H4 (cell line): ENCODE measurements at regions not wholly inside any gene's neighbourhood (a gene's known extent, or its start where the extent isn't known, plus 50 kb on each side); places are given as distances from the start of the nearest gene placed in this dataset.
A peak's percentile ranks its signal among the peaks of the same experiment; 100 is the strongest.

Source experiments
- DNase-seq: peaks from one replicate; pipeline ENCODE4 v3.0.0-alpha.2; 2015; ENCODE audit warnings: low spot score

GRCh38 chr12:43015090-43015737 is 425.7 kb upstream of the PRICKLE1 start:
- DNase-seq: no peak

GRCh38 chr12:43011383-43011926 is 421.9 kb upstream of the PRICKLE1 start:
- DNase-seq: no peak

- no peak for DNase-seq
These were observed 420.3 kb upstream of the PRICKLE1 start for GRCh38 chr12:43009846-43010240.

GRCh38 chr12:43008953-43009845 is 419.7 kb upstream of the PRICKLE1 start:
- no peak for DNase-seq

- no peak for DNase-seq
These were observed 415.4 kb upstream of the PRICKLE1 start for GRCh38 chr12:43004908-43005307.

- DNase-seq: no peak
These were observed 414.6 kb upstream of the PRICKLE1 start for GRCh38 chr12:43004141-43004540.

GRCh38 chr12:42996869-42997431 is 407.4 kb upstream of the PRICKLE1 start:
- no peak for DNase-seq

- DNase-seq: no peak
These were observed 403.3 kb upstream of the PRICKLE1 start for GRCh38 chr12:42992826-42993225.

GRCh38 chr12:42990387-42990786 is 400.8 kb upstream of the PRICKLE1 start:
- no peak for DNase-seq

GRCh38 chr12:42987216-42987650 is 397.7 kb upstream of the PRICKLE1 start:
- DNase-seq: peak; percentile 31

GRCh38 chr12:42985506-42985905 is 396.0 kb upstream of the PRICKLE1 start:
- DNase-seq: peak; percentile 27

- DNase-seq: no peak
These were observed 393.3 kb upstream of the PRICKLE1 start for GRCh38 chr12:42982828-42983227.

- DNase-seq: peak; percentile 15
These were observed 391.8 kb upstream of the PRICKLE1 start for GRCh38 chr12:42981379-42981778.

GRCh38 chr12:42980441-42980840 is 390.9 kb upstream of the PRICKLE1 start:
- DNase-seq: no peak

GRCh38 chr12:42979746-42980145 is 390.2 kb upstream of the PRICKLE1 start:
- no peak for DNase-seq

- no peak for DNase-seq
These were observed 389.2 kb upstream of the PRICKLE1 start for GRCh38 chr12:42978708-42979107.

GRCh38 chr12:42977451-42978230 is 388.1 kb upstream of the PRICKLE1 start:
- no peak for DNase-seq

- DNase-seq: no peak
These were observed 387.1 kb upstream of the PRICKLE1 start for GRCh38 chr12:42976620-42977019.

- no peak for DNase-seq
These were observed 386.6 kb upstream of the PRICKLE1 start for GRCh38 chr12:42976122-42976521.

- no peak for DNase-seq
These were observed 379.8 kb upstream of the PRICKLE1 start for GRCh38 chr12:42969355-42969754.

- no peak for DNase-seq
These were observed 378.9 kb upstream of the PRICKLE1 start for GRCh38 chr12:42968426-42968825.

- DNase-seq: no peak
These were observed 378.3 kb upstream of the PRICKLE1 start for GRCh38 chr12:42967850-42968249.
